ENCODE measurements at regions not wholly inside any gene's neighbourhood (a gene's known extent, or its start where the extent isn't known, plus 50 kb on each side); places are given as distances from the start of the nearest gene placed in this dataset.
A peak's percentile ranks its signal among the peaks of the same experiment; 100 is the strongest.
"Not testable (repeated sequence)": the region's sequence is repeated elsewhere in the genome, so short reads cannot be mapped to it uniquely, and the experiment has no call there.

- not testable (repeated sequence) for DNase-seq (ENCODE audit: low spot score)
Measured at GRCh38 chr1:149700220-149700619, 82.3 kb upstream of the FCGR1A start.

- DNase-seq (ENCODE audit: low spot score) = not testable (repeated sequence)
Measured at GRCh38 chr1:149700677-149701567, 81.6 kb upstream of the FCGR1A start.

- peak; percentile 94 for DNase-seq (ENCODE audit: low spot score)
Measured at GRCh38 chr1:149708192-149708853, 74.2 kb upstream of the FCGR1A start.

- not testable (repeated sequence) for DNase-seq (ENCODE audit: low spot score)
Measured at GRCh38 chr1:149711651-149712050, 70.8 kb upstream of the FCGR1A start.

GRCh38 chr1:149712154-149712927, 70.2 kb upstream of the FCGR1A start:
- peak; percentile 84 for DNase-seq (ENCODE audit: low spot score)

- not testable (repeated sequence) for DNase-seq (ENCODE audit: low spot score)
Measured at GRCh38 chr1:149713513-149713912, 69.0 kb upstream of the FCGR1A start.

- not testable (repeated sequence) for DNase-seq (ENCODE audit: low spot score)
Measured at GRCh38 chr1:149713952-149714351, 68.5 kb upstream of the FCGR1A start.

GRCh38 chr1:149724618-149725302, 57.7 kb upstream of the FCGR1A start:
- not testable (repeated sequence) for DNase-seq (ENCODE audit: low spot score)

- not testable (repeated sequence) for DNase-seq (ENCODE audit: low spot score)
Measured at GRCh38 chr1:149726688-149727087, 55.8 kb upstream of the FCGR1A start.

- not testable (repeated sequence) for DNase-seq (ENCODE audit: low spot score)
Measured at GRCh38 chr1:149728598-149728997, 53.9 kb upstream of the FCGR1A start.

Data from umbilical cord (tissue), 1 donor.